ENCODE measurements at regions not wholly inside any gene's neighbourhood (a gene's known extent, or its start where the extent isn't known, plus 50 kb on each side); places are given as distances from the start of the nearest gene placed in this dataset.

GRCh38 chrX:143401160-143401559, 116.1 kb downstream of the SPANXN3 start:
- Histone ChIP-seq H3K27me3 (no peaks in the 10 kb centered on the region), H3K9me3 (no peaks in the 10 kb centered on the region), H3K4me1 (no peaks in the 10 kb centered on the region), H3K36me3 (no peaks in the 10 kb centered on the region), H3K27ac (no peak overlapping the region), H3K4me3 (no peak overlapping the region)
- ATAC-seq = no peak
- no peak for TF ChIP-seq EP300 (IDR thresholded peaks at IDR 0.05)
- TF ChIP-seq, protein P1, sequence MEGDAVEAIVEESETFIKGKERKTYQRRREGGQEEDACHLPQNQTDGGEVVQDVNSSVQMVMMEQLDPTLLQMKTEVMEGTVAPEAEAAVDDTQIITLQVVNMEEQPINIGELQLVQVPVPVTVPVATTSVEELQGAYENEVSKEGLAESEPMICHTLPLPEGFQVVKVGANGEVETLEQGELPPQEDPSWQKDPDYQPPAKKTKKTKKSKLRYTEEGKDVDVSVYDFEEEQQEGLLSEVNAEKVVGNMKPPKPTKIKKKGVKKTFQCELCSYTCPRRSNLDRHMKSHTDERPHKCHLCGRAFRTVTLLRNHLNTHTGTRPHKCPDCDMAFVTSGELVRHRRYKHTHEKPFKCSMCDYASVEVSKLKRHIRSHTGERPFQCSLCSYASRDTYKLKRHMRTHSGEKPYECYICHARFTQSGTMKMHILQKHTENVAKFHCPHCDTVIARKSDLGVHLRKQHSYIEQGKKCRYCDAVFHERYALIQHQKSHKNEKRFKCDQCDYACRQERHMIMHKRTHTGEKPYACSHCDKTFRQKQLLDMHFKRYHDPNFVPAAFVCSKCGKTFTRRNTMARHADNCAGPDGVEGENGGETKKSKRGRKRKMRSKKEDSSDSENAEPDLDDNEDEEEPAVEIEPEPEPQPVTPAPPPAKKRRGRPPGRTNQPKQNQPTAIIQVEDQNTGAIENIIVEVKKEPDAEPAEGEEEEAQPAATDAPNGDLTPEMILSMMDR (IDR thresholded peaks at IDR 0.05) = no peak
- TF ChIP-seq POLR2AphosphoS5 (IDR thresholded peaks at IDR 0.05) = no peak
- TF ChIP-seq POLR2A (IDR thresholded peaks at IDR 0.05) = no peak
- WGBS, 2 donors (ENCODE audit: low coverage in 1 of 2) = 67 to 84% methylated on average over 3 to 4 of the region's 6 CpGs

GRCh38 chrX:143378851-143379250, 138.4 kb downstream of the SPANXN3 start:
- H3K9me3 ChIP-seq = no peaks in the 10 kb centered on the region
- no peaks in the 10 kb centered on the region for H3K4me1 ChIP-seq
- ATAC-seq = no peak
- no peaks in the 10 kb centered on the region for H3K27me3 ChIP-seq
- no peak overlapping the region for H3K4me3 ChIP-seq
- TF ChIP-seq POLR2AphosphoS5 (IDR thresholded peaks at IDR 0.05) = no peak
- no peak for TF ChIP-seq EP300 (IDR thresholded peaks at IDR 0.05)
- no peak for TF ChIP-seq POLR2A (IDR thresholded peaks at IDR 0.05)
- TF ChIP-seq, protein P1 (IDR thresholded peaks at IDR 0.05) = no peak
- no peak overlapping the region for H3K27ac ChIP-seq
- H3K36me3 ChIP-seq = no peaks in the 10 kb centered on the region
- 72 to 83% methylated on average over 1 to 2 of the region's 2 CpGs for WGBS, 2 donors (ENCODE audit: low coverage in 1 of 2)

GRCh38 chrX:143363419-143363818, 153.9 kb downstream of the SPANXN3 start:
- no peak for ATAC-seq
- WGBS, 2 donors (ENCODE audit: low coverage in 1 of 2) = 33 to 50% methylated on average over 1 of the region's 3 CpGs

GRCh38 chrX:143340190-143340589, 177.1 kb downstream of the SPANXN3 start:
- Histone ChIP-seq H3K27ac (no peak overlapping the region), H3K4me1 (no peaks in the 10 kb centered on the region), H3K4me3 (no peak overlapping the region), H3K36me3 (no peaks in the 10 kb centered on the region), H3K9me3 (no peaks in the 10 kb centered on the region), H3K27me3 (no peaks in the 10 kb centered on the region)
- no peak for ATAC-seq
- TF ChIP-seq EP300 (IDR thresholded peaks at IDR 0.05) (no peak), POLR2A (IDR thresholded peaks at IDR 0.05) (no peak), POLR2AphosphoS5 (IDR thresholded peaks at IDR 0.05) (no peak)
- TF ChIP-seq, protein P1 (IDR thresholded peaks at IDR 0.05) = no peak
- WGBS, 2 donors (ENCODE audit: low coverage in 1 of 2) = 100% methylated on average over 1 of the region's 1 CpG

More at GRCh38 chrX:143363419-143363818, 153.9 kb downstream of the SPANXN3 start:
- no peaks in the 10 kb centered on the region for H3K9me3 ChIP-seq
- H3K4me3 ChIP-seq = no peak overlapping the region
- no peaks in the 10 kb centered on the region for H3K4me1 ChIP-seq
- TF ChIP-seq, protein P1 (IDR thresholded peaks at IDR 0.05) = no peak
- no peak for TF ChIP-seq EP300 (IDR thresholded peaks at IDR 0.05)
- H3K27ac ChIP-seq = no peak overlapping the region
- no peaks in the 10 kb centered on the region for H3K27me3 ChIP-seq
- H3K36me3 ChIP-seq = no peaks in the 10 kb centered on the region

DNA sequence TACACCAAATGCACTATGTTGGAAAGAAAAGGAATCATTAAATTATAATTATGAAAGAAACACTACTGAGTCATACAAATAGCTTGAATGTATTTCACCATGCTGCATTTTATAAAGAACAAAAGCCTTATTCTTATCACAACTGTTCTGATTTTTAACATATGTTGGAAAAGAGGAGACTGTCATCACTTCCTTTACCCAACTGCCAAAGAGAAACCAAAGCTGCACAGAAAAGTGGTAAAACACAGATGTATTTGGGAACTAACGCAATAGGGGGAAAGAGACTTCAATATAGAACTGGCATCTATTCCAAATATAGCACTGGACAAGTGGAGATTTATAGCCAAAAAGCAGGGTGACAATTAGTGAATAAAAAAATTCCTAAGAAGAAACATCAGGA, 181.0 kb downstream of the SPANXN3 start:
- H3K36me3 ChIP-seq = no peaks in the 10 kb centered on the region
- 57% methylated on average over 1 of the region's 1 CpG; no CpG with 5 or more reads in 1 of the 2 donors for WGBS, 2 donors (ENCODE audit: low coverage in 1 of 2)
- TF ChIP-seq POLR2A (IDR thresholded peaks at IDR 0.05) = no peak
- TF ChIP-seq POLR2AphosphoS5 (IDR thresholded peaks at IDR 0.05) = no peak
- TF ChIP-seq EP300 (IDR thresholded peaks at IDR 0.05) = no peak
- TF ChIP-seq, protein P1 (IDR thresholded peaks at IDR 0.05) = no peak

More for the DNA sequence above, 181.0 kb downstream of the SPANXN3 start:
- no peaks in the 10 kb centered on the region for H3K9me3 ChIP-seq
- H3K4me1 ChIP-seq = no peaks in the 10 kb centered on the region
- no peaks in the 10 kb centered on the region for H3K27me3 ChIP-seq
- no peak overlapping the region for H3K27ac ChIP-seq
- no peak for ATAC-seq
- H3K4me3 ChIP-seq = no peak overlapping the region
